Stimulated activated CD8-positive, alpha-beta memory T cell treated with anti-CD3 and anti-CD28 coated beads, Interleukin-4, amount 100 ng/mL, for 48 hours (primary cell): ENCODE measurements at regions not wholly inside any gene's neighbourhood (a gene's known extent, or its start where the extent isn't known, plus 50 kb on each side); places are given as distances from the start of the nearest gene placed in this dataset.

Experiments used
- DNase-seq: peaks from one replicate; pipeline ENCODE4 v3.0.0-alpha.2; 2020

DNA sequence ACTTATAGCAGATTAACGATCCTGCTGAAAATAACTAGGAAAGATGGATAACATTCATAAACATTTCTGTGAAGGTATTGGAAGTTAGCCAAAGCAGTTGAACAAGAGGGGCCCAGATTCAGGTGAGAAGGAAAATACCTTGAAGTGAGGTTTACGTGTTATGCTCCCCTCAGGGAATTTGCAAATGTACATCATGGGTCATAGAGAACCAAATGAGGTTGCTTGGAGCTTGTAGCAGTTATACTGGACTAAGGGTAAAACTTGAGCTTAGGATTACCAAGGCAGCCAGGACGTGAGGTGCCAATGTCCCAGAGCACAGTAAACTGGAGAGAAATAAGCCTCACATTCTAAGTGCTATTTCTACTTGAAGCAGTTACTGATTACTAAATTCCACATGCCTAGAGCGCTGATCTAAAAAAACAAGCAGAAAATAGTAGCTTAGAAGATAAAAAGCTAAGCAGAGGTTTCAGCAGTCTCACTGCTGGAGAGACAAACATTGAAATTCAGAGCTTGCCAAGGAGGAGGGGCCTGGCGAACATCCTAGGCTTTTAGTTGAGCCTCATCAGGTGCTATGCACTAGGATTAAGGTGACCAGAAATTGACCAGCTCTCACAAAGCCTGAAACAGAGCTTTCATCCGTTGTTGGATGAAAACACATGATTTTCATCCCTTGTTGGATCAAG lies 136.7 kb upstream of the FAM20A start:
- no peak for DNase-seq

DNA sequence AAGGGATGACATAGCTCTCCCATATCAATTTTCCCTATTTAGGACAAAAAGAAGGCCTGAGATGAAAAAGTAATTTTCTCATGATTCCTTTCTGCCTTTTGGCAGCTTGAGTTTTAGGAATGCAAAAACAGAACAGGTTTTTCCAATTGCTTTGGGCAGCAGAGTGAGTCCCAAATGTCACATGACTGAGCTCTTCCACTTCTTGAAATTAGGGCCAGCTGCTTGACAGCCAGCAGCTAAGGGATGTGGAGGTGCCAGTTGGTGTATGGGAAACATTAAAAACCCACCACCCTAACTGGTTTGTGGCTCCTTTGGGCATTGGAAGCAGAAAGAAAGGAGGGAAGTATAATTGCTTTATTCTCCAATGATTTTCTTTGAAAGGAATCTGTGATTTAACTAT lies 133.8 kb upstream of the FAM20A start:
- no peak for DNase-seq

DNA sequence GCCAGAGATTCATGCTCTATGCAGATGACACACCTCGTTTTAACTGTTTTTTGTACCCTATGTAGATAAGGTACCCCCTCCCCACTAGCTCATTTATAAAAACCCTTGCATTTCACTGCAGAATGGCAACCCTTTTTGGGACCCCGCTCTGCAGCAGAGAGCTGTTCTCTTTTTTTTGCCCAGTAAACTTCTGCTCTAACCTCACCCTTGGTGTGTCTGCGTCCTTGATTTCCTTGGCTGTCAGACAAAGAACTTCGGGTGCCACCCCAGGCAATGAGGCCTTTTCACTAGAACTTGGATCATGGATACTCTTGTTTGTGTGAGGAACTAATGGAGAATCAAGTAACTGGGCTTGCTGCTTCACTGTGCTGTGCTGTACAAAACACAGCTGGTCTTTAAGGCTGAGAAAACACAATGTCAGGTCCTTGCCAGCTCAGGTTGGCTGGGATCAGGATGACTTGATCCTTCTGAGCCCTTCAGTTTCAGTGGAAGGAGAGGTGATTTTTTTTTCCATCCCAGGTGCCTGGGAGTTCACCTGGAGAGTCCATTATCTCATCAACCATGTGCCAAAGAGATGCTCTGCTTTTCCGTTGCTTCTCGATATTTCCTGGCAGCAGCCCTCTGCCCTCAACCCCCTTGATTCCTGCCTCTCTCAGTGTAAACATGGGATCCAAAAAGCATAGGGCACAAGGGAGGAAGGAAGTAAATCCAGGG lies 133.2 kb upstream of the FAM20A start:
- DNase-seq: no peak

DNA sequence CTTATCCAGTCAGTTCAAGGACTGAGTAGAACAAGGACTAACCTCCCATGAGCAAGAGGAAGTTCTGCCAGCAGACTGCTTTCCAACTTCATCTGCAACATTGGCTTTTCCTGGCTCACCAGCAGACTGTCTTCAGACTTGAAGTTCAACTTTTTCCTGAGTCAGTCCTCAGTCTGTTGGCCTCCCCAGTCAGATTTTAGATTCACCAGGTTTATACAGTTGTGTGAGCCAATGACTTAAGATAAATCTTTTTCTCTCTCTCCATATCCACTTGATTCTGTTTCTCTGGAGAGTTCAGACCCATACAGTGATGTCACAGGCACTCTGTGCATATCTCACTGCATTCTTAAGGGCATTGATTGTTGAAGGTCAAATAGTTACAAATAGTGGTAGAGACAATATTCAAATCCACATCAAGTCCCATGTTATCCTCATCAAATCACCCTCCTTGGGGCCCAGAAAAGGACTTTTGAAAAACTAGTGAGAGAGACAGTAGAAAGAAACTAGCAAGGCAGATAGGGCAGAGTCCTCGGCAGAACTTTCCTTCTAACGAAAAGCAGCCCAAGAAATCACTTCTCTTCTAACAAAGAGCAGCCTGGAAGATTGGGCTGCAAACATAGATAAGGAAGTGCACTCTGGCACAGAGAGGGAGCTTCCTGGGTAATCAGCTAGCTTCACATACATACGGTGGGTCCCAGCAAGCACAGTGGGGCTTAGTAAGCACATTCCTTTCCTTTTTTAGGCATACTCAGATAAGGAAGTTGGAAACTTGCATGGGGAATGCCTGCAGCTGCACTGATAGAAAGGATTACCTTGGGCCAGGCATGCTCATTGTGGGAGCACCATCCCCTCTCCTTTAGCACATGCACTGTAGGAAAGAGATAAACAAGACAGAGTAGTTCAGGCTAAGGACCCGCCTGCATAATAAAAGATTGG lies 132.3 kb upstream of the FAM20A start:
- no peak for DNase-seq

DNA sequence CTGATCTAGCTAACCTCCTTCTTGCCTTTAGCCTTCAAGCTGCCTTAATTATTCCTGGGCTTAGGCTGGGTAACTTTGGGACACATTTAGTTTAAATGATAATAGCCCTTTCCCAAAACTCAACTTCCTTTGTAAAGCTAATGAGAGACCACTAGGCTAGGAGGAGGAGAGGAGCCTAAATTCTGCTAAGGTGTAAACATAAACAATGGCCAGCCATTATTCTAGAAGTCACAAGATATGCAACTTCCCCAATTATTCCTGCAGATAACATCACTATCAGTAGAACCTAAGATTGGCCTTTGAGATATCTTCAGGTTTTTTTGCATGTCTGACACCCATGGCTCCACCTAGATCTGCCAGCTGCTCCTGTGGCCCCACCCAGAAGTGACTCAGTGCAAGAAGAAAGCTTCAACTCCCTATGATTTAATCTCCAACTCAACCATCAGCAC lies 131.2 kb upstream of the FAM20A start:
- DNase-seq: no peak

DNA sequence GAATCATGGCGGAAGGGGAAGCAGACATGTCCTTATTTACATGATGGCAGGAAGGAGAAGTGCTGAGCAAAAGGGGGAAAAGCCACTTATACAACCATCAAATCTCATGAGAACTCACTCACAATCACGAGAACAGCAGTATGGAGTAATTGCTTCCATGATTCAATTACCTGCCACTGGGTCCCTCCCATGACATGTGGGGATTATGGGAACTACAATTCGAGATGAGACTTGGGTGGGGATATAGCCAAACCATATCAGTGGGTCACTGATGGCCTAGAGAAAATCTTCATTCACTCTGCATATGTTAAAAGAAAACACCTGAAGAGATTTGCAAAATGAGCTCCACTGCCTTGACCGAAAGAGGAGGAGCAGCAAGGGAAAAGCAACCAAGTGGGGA lies 130.3 kb upstream of the FAM20A start:
- no peak for DNase-seq

DNA sequence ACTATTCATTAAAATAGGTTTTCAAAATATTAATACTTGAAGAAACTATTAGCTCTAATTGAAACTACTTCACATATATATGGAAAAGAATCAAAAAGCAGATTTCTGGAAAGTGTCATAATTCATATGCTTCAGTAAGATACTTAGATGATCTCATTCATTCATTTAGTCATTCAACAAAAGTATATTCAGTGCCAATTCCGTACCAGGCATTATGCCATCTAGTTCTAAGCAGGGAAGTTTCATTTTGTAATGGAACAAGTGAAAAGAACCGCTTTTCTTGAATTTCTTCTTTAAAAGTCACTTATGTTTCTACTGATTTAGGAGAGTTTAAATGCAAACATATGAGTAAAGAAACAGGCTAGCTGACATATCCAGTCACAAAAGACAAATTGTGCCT lies 118.3 kb upstream of the FAM20A start:
- no peak for DNase-seq

DNA sequence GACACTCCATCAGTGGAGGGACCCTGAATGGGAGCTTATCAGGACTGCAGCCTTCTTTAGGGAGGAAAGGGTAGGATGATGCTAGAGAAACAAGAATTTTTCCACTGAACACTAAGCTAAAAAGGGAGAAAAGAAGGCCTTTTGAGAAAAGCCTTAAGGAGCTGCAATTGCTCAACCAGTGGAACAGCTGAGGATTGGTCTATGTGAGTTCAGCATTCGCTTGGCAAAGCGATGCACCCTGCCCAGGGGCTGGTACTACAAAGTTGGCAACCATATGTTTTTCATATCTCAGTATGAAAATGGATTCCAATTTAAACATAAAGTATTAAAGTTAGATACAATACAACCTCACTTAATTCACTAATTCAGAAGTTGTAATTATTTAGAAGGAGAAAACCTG lies 117.8 kb upstream of the FAM20A start:
- no peak for DNase-seq

DNA sequence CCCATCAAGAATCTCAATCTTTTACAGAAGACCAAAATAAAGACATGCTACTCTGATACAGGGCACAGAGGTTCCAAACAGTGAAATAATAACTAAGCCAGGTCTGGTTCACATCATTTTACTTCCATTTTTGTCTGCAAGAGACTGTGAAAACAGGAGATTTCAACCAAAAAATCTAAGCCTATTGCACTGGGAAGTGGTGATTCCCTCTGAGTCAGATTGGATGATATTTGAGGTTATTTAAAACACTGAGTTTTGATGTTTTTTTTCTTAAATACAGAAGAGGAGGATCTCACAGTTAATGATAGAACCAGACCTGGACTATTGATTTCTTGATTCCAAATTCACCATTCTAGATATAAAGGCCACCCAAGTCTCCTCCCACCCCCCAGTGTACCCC lies 117.3 kb upstream of the FAM20A start:
- DNase-seq: no peak

DNA sequence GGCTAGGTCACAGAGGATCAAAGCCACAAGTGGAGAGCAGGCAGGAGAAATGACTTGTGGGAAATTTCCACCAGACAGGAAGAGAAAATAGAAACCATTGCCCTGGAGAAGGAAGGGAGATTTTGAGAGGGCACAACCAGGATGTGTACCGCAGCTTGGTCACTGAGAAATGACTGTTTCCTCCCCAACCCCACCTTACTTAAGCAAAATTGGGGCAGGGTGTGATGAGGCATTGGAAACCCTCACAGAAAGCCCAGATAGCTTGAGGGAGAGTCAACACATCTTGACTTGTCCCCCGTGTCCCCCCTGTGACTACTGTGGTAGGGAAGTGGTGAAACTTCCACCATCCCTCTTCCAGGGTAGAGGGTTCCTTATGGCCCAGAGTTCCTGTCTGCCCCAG lies 113.5 kb upstream of the FAM20A start:
- no peak for DNase-seq

DNA sequence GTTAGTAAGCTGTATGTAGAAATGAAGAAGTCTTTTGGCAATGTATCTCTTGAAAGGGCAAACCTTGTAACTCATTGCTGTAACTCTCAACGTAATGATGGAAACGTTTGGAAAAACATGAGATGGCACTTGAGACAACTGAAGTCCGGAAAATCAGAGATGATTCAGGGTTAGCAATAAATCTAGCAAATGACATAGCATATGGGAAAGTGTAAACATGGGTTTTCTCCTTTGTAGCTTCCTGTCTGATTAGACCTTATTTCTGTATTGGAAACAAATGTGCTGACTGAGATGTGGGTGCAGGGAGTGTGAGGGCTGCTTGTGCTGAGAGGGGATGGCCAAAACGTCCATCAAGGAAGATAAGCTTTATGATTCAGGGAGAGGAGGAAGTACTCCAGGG lies 110.7 kb upstream of the FAM20A start:
- no peak for DNase-seq

DNA sequence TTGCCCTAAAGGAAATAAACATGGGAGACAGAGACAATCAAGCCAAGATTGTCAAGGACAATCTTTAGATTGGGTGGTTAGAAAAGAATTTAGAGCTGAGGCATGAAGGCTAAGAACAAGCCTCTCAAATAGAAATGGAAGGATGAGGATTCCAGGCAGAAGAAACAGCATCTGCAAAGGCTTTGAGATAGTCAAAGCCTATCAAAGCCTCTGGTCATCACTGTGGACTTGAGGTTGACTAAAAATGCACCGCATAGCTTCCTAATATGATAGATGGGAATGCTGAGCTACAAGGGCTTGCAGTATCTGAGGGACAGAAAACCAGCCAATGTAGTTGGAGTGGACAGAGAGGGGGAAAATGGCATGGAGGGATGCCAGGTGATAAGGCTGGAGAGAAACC lies 109.8 kb upstream of the FAM20A start:
- DNase-seq: no peak

DNA sequence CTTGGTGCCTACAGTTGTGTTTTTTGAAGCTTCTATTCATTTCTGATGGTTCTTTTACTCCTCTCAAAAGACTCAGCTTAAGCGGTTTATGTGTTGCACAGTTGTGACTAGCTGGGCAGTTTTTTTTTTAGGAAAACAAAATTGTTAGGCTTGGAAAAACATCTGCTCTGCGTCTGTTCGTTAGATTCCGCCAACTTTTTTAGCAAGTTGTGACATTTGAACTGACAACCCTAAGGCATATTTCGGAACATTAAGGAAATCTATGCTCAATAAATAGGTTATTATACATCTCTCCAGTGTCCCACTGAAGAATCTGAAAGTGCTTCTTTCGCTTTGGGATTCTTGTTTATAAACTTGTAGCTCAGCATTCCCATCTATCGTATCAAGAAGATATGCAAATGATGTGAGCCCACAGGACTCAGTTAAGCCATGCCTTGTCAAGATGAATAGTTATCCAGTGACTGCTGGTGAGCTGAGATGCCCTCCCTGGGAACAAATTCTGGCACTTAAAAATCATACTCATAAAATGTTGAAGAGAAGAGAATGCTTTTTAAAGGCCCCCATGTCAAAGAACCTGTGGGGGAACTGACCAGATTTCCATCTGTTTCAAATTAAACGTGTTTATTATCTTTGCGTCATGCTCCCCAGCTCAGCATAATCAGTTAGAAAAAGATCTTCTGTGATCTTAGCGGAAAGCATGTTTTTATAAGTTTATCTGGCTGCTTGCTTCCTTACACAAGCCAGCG lies 109.0 kb upstream of the FAM20A start:
- no peak for DNase-seq

DNA sequence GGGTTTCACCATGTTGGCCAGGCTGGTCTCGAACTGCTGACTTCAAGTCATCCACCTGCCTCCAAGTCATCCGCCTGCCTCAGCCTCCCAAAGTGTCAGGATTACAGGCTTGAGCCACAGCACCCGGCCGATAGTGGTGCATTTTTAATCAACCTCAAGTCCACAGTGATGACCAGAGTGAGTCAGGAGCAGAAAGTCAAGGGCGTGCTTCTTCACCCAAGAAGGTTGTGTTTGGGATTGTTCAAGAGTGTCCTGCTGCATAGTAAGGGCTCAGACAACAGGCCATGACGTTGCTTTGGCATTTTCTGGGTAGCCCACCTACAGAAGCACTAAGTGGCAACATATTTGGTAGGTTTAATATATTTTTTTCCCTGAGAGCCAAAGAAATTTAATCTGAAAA lies 108.3 kb upstream of the FAM20A start:
- no peak for DNase-seq

DNA sequence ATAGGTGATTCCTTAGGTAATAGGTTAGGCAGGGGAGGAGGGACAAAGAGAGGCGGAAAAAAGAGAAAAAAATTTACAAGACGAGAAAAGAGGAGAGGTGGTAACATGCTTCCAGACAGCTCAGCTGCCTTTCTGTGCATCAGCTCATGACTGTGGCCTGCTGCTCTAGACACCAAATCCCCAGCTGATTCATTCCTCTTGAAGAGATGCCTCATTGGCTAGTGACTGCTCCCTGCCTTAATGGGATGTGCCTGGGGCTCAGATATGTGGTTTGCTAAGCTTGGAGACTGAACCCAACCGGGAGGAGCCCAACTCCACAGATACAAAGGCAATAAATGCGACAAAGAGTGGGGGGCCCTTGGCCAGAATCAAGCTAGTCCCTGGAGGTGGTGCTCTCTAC lies 105.9 kb upstream of the FAM20A start:
- no peak for DNase-seq

DNA sequence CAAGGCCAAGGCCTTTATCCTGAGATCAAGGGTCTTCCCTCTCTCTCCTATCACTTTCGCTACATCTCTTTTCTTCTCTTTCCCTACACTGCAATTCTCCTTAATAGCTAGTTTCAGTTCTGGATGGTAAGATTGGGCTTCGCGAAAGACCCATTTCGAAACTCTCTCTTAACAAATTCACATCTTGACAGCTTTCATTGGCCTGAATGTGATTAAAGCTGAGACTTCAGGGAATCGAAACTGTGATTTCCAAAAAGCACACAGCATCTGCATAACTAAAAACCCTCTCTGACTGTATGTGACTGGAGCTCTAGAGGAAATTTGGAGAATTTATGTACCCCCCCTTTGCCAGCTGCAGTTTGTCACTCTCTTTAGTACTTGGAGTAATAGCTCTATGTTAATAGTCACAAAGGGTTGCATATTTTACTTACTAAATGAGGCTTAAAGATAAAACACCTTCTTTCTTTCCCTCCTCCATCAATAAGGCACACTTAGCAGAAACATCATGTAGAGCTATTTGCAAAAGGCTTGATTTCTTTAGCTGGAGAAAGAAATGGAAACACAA lies 105.3 kb upstream of the FAM20A start:
- DNase-seq: no peak

DNA sequence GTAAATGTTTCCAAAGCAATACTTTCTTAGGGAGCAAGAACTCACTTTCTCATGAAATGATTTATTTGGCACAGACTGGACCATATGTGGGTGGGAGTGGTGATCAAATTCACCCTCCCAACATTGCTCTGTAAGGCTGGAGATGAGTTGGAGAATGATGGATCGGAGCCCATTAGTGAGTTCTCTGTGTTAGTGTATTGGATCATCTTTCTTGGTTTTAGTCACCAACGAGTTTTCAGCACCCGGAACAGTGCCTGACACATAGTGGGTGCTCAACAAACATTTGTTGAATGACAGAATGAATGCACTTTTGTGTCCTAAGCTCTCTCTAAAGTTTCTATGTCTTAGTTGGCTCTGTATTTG lies 104.5 kb upstream of the FAM20A start:
- DNase-seq: no peak

DNA sequence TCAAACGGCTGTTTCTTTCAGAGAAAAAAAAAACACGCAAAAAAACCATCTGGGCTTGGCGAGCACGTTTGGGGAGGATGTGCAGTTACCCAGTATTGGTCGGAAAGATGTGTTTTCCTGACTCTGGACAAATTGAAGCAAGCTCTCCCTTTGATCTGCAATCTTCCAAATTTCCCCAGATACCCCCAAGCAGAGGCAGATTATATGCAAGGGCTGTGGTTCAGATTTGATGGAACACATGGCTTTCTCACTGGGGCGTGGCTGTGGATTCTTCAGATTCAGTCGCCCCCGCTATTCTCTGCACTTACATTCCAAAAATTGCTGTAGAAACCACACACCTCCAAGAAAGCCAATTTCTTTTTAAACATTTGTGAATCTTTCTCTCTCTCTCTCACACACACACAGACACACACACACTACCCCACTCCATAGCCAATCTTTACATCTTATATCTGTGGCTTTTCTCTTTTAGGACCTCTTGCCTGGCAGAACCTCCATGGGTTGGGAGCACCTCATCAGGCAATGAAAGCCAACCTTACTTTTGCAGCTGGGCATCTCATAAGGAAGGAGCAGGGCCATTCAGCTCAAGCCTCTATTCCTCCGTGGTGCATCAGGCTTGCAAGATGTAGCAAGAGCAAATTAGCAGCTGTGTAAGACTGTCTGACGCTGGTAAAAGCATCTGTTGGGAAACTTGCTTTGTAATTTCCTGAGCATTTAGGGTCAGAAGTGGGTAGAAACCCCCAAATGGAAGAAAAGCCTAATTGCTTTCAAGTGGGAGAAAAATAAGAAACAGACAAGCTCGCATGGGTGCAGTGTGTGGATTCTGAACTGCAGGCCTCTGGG lies 103.9 kb upstream of the FAM20A start:
- DNase-seq: no peak

DNA sequence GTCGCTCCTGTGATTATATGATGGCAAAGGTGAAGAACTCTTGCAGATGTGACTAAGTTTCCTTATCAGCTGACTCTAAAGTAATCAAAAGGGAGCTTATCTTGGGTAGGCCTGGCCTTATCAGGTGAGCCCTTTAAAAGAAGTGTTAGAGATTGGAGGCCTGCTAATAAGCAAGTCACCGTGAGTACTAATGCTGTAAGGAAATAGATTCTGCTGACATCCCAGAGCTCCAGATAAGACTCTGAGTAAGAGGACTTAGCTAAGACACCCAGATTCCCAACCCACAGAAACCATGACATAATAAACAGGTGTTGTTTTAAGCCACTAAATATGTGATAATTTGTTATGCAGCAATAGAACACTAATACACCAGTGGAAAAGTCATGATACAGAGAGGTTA lies 99.9 kb upstream of the FAM20A start:
- no peak for DNase-seq

DNA sequence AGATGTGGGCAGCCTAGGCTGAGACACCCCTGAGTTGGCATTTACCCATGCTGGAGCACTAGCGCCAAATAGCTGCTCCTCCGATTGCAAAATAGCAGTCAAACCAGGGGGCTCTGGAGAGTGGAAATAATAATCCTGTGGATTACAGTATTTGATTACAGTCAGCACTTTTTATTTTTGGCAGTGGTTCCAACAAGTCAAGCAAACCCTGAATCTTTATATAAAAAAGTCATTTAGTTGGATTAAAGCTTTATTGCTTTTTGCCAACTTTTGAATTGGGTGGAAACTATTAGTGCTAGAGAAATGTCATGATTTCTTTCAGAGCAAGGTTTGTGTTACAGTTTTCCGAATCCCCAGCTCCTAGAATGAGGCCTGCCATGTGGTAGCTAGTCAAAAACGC lies 99.3 kb upstream of the FAM20A start:
- DNase-seq: no peak

DNA sequence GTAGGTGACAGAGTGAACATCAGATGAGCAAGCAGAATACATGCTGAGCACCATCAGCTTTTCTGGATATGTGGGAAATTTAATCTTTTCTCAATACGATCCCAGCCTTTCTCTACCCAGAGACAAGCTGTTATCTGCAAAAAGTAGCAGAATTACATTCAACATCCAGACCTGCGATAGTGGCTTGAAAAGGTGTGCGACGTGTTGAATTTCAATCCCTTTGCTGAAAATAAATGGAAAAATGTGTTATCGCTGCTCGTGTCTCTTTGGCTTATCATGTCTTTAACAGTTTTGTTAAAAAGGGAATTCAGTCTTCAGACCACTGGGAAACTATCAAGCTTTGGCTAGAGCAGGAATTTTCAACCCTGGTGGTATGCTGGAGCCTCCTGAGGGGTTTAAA lies 98.8 kb upstream of the FAM20A start:
- no peak for DNase-seq

DNA sequence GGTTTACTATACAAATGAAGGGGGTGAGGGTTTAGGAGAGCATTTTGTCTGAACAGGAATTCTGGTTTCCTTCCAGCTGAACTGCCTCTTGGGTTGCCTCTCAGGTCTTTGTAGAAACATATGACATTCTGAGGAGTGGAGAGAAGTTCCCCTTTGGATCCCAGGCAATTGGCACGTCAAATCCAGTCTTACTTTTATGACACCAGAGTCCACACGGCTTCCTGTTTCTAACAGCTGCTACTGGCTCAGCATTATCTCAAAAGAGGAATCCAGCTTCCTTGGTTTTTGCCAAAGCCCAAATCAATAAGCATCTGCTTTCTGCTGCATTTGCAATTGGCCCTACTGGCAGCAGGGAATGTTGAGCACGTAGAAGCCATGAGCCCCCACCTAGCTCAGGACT lies 97.6 kb upstream of the FAM20A start:
- no peak for DNase-seq
